SIG-M5 (cell line): ENCODE measurements at regions not wholly inside any gene's neighbourhood (a gene's known extent, or its start where the extent isn't known, plus 50 kb on each side); places are given as distances from the start of the nearest gene placed in this dataset.

Experiments
- DNase-seq: peaks from one replicate; lab custom pipeline; 2025; lab: John Stamatoyannopoulos, UW

DNA sequence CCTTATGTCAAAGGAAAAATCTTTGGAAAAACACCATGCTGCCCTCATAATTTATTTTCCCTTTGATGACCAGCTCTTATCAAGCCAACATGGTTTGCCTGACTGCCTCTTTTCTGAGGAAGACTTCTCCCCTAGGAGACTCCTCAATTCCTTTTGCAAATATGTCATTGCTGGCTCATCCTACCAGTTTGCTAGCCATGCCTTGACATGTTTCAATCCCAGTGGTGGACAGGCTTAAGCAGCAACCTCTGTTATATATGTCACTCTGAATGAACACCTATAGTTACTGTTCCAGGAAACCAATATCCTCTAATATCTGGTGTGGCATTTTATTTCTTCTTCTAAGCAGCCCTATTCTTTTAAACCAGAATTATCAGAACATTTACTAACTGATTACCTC is 615.8 kb downstream of the HTR1A start:
- DNase-seq, result no peak

DNA sequence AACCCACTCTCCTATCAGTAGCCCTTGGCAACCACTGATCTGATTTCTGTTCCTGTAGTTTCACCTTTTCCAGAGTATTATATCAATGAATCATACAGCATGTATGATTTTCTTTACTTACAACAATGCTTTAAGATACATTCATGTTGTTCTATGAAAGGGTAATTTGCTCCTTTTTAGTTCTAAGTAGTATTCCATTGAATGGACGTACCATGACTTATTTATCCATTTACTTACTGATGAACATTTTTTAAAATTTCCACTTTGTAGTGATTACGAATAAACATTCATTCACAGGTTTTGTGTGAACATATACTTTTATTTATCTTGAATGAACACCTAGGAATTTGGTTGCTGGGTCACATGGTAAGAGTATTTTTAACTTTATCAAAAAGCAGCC is 620.8 kb downstream of the HTR1A start:
- DNase-seq, result no peak

DNA sequence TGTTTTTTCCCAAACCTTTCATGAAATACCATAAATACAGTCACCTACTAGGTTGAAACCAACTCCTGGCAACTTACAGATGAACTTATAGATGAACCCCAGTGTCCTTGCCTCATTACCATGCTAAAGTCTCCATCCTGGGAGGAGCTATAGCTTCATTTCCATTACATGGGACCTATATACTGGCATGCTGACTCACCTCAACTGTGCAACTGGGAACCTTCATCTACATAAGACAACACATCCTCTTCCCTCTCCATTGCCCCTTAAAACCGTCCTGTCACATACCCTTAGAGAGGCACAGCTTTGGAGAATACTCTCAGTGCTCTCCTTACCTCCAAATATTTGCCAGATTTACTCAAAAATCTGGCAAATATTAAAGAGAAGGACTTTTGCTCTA is 638.3 kb downstream of the HTR1A start:
- DNase-seq, result no peak

DNA sequence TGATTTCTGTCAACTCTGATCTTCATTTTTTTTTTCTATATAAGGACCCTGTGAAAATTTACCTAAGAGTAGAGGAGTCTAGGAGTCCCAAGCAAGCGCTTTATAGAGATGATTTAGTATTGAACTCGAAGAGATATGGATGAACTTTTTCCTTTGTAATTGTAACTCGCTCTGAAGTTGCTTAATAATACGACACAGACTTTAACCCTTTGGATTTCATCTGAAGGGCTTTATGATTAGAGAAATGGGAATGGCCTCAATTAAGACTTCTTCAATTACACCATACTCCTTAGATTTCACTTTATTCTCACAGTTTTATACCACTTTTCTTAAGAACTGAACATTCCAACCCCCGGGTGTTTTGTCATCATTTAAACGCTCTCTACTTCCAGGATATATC is 647.7 kb downstream of the HTR1A start:
- no peak for DNase-seq

DNA sequence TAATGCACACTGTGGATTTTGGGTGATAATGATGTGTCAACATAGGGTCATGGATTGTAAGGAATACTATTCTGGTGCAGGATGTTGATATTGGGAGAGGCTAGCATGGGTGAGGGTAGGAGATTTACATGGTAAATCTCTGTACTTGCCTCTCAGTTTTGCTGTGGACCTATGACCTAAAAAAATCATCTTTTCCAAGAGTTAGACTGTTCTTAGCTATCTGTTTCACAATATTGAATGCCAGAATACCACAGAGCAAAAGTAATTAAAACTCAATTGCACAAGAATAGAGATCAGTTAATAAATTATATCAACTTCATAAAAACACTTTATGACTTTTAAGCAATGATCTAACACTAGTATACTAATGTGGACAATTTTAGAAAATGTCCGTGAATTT is 651.6 kb downstream of the HTR1A start:
- DNase-seq, result no peak

DNA sequence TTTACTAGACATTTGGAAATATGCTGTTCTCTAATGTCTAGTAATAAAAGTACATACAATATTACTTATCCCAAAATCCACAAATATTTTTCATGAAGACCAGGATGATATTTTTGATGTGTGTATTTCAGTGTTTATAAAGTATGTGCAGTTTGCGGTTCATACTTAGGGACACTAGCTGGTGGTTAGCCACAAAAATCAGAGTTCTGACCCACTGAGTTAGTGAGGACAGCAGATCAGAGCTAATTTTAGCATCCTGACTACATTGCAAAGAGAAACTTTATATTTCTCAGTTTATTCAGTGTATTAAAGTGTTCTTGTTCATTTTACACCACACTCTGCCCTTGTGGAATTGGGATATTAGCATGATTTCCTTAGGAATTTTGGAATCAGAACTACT is 655.3 kb downstream of the HTR1A start:
- DNase-seq, result no peak

DNA sequence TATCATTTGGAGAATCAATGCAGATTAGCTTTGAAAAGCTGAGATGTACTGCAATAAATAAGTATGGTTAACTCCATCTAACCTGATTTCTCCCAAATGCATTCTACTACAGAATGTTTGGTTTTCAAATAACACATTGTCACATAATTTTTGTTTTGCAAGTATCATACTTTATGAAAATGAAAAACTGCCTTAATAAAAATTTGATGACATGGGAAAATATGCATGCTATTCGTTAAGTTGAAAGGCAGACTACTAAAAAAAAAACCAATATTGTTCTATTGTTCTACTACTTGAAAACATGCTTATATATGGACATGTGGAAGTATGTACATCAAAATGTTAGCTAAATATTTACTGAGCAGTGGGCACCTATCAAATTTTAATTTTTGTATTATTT is 668.9 kb downstream of the HTR1A start:
- no peak for DNase-seq

DNA sequence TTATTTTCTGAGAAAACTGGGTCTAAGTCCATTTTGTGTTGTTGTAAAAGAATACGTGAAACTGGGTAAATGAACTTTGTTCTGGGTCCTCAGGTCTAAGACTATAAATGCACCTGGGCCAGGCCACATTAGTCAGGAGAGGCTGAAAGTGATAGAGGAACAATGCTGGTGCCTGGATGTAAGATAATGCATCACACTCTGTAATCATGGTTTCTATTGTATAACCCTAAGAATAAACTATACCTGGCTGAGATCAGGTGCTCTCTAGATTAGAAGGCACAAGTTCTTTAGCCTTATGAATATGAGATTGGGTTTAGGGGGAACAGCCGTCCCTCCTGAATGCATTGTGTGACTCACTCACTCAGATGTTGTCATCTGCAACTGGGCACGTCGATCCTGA is 675.5 kb downstream of the HTR1A start:
- DNase-seq, result no peak

DNA sequence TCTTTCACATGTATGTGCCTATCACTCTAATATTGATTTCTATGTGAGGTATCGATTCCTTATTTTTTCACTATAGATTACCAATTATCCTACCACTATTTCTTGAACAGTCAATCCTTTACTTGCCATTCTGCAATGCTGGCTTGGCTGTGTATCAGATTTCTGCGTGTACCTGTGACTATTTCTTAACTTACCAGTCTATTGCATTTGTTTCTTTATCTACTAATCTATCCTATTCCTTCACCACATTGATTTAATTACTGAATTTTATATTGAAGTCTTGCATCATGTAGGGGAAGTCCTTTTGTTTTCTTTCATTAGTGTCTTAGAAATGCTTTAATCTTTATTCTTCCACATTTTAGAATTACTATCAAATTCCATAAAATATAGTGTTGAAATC is 684.8 kb downstream of the LRRC70 start:
- no peak for DNase-seq

DNA sequence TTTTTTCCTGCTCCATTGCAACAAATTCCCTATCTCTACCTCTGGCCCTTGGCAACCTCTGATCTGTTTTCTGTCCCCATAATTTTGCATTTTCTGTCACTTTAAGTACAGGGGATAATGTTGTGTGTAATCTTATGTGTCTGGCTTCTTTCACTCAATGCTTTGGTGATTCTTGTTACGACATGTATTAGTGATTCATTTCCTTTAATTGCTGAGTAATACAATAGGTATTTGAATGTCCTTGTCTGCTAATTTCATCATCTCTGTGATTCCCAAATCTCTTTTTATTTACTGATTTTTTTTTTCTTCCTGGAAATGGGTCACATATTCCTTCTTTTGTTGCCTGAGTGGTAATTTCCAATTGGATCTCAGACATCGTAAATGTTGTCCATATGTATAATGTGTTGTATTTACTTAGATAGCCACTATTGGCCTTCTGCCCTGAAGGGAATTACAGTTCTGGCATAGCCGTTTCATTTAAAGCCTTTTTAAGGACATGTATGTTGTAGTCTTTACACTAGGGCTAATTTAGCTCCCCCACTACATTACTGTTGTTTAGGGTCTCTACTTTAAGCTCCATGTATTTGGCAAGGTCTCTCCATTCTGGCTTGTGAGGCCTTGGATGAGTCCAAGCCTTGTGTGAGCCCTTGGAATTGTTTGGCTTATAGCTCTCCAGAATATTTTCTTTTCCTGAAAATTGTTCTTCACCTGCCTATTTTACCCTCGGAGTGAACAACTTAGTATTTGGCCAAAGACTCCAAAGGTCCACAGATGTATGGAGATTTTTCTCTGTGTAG is 683.8 kb downstream of the LRRC70 start:
- no peak for DNase-seq

DNA sequence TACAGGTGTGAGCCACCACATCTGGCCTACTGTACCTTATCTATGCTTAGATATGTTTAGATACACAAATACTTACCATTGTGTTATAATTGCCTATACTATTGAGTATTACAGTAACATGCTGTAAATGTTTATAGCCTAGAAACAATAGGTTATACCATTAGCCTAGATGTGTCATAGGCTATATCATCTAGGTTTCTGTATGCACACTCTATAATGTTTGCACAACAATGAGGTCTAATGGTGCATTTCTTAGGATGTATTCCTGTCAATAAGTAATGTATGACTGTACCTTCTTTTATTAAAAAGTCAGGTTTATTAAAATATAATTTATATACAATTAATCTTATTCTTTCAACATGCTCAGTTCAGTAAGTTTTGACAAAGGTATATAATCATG is 683.1 kb downstream of the LRRC70 start:
- DNase-seq, result no peak

DNA sequence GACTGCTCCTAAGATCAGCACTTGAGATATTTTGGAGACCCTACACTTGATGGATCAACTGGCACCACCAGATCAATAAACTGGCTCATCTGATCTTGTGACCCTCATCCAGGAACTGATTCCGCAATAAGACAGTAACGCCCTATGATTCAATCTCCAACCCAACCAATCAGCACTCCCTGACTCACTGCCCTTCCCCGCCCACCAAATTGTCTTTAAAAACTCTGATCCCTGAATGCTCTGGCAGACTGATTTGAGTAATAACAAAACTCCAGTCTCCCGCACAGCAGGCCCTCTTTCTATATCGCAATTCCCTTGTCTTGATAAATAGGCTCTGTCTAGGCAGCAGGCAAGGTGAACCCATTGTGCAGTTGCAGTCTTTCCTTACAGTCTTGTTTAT is 677.0 kb downstream of the LRRC70 start:
- DNase-seq, result no peak

DNA sequence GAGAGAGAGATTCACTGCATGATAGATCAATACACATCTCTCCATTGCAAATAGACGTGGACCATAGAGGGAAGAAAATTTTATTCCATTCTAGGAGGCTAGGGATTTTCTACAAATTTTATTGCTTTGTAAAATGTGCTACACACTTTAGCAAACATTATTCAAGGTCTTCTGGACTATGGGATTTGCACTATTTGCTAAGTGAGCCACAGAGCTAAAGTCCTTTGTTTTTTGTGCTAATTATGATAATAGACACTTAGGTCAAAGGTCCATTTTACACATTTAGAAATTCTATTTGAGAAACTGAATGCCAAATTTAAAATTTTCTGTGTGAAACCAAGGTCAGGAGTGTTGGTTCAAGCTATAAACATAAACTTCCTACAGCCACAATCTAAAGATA is 672.3 kb downstream of the LRRC70 start:
- DNase-seq, result no peak

DNA sequence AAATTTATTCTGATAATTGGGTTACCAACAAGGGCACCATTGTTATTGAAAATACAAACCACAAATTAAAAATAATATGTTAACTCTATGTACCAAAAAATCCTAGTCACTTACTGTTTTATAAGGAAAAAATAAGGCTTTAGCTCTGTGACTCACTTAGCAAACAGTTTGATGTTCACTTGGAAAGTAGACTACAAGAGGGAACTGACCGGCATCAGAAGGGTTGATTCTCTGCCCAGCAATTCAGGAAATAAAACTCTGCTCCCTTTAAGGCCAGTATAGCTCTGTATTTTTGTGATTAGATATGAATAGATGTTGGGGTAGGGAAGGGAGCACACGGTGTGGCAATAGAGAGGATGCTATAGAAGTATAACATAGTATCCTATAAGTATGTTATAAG is 671.3 kb downstream of the LRRC70 start:
- no peak for DNase-seq

DNA sequence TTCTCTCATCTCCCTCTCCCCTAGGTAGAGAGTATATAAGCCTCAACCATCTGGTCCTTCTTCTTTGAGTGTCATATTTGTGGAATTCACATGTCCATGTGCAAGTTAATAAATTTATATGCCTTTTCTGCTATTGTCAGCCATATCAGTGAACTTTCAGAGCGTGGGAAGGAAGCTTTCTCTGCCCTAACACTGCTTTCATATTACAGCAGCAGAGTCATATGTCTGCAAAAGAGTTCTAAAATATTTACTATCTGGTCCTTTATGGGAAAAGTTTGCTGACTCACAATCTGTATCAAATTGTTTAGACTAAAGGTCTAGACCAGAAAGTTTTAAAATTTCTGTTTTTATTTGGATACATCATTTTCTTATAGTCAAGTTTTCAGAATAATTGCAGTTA is 669.0 kb downstream of the LRRC70 start:
- DNase-seq, result no peak

DNA sequence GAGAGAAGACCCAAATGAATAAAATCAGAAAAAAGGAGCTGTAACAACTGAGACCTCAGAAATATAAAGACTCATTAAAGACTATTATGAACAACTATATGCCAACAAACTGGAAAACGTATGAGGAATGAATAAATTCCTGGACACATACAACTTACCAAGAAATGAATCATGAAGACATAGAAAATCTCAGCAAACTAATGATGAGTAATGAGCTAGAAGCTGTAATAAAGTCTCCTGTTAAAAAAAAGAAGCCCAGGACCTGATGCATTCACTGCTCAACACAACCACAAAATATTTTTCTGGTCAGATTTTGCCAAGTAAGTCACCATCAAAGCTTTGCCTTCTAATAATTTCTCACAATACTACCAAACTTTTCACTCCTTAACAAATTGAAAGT is 666.7 kb downstream of the LRRC70 start:
- DNase-seq, result no peak

DNA sequence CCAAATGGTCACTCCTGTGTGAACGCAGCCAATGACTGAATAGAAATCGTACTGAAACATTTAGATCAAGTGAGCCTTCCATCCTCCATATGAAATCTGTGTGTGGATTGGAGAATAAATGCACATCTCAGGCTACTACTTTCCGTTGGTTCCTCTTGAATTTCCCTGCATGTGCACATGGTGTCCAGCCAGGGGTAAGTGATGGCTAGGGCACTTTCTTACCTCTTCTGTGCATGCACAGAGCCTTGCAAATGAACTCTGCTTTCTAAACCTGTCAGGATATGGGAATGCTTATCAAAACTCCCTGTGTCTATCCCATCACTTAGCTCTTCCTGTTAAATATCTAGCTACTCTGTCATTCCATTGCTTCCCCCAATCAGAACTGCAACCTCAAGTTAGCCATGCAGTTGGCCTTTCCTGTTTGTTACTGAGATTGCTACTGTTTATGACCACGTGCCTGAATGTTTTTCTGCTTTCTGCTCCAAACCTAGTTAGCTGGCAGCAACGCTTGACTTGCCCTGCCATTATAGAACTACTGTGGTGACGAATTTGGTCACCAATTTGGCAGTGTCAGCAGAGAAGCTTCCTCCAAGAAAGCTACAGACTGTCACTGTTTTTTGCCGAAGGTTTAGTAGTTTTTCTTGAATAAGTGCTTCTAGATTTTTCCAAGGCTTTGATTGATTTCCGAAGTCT is 661.6 kb downstream of the LRRC70 start:
- DNase-seq, result no peak

DNA sequence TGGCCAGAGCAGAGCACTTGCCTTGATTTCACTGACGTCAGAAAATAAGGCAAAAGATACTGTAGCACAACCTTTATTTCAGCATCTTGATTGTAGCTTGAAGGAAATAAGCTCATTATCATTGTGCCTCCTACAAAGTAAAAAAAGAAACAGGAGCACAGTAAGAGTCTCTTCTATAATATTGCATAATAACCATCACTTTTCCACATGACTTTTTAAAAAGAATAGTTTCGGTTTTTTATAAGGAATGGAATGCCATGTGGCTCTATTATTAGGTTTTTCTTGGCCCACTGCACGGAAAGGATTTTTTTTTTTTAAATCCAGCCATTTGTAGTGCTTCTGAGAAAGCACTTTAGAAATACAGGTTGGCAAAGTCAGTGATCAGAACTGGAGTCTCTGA is 655.3 kb downstream of the LRRC70 start:
- no peak for DNase-seq

DNA sequence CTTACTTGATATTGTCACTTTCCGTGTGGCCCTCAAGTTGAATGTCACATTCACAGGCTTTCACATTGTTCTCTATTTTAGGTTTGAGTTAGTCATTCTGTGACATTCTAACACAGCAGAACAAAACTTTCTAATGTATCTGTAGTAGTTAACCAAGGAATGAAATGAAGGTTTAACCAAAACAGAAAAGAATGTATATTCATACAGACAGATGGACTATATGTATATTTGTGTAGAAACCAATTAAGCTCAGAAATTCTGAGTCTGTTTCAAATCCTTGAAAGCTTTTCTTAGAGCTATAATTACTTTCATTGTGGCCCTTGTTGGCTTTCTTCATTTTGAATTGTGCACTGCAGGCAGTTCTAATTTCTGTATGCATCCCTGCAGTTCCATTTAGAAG is 654.7 kb downstream of the LRRC70 start:
- no peak for DNase-seq

DNA sequence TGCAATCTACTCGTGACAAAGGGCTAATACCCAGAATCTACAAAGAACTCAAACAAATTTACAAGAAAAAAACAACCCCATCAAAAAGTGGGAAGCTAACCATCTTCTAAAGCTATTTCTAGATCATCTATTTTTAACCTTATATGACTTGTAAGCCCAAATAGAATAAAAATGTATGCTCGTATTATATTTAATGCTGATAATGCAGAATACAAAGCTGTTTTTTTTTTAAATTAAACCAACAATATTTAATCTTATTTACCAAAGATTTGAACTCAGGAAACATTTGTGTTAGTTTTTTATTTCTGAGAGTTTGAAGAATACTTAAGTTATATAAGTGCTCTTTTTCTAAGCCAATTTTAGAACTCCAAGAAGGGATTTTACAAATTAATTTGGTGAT is 652.1 kb downstream of the LRRC70 start:
- no peak for DNase-seq

DNA sequence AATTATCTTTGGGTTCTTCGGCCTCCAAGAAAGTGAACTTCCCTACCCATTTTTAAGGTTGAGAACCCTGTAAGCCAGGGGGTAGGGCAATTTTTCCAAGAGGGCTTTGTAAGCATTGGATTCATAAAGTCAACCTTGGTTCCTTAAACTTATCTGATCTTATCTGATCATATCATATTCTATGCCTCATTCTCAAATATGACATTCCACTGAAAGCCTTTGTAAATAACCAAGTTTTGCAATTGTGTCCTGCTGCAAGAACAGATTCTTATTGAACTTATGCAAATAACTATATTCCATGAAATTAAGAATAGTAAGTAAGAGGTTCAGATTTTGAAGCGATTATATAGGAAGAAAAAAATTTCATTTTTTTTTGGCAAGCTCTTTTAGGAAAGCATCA is 649.5 kb downstream of the LRRC70 start:
- no peak for DNase-seq

DNA sequence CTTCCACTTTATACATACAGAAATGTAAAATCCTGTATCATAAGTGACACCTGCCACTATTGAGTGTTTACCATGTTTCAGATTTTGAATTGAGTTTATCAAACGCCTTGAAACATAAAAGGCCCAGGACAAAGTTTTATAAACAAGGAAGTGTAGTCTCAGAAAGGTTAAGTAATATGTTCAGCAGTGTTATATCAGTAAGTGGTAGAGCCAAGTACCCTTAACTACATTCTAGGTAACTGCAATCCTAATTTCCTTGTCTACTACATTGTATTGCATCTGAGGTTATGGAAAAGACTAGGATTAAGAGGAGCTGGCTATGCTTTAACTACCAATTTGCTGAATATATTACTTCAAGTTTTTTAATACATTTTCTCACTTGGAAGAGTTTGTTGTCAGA is 641.6 kb downstream of the LRRC70 start:
- no peak for DNase-seq

DNA sequence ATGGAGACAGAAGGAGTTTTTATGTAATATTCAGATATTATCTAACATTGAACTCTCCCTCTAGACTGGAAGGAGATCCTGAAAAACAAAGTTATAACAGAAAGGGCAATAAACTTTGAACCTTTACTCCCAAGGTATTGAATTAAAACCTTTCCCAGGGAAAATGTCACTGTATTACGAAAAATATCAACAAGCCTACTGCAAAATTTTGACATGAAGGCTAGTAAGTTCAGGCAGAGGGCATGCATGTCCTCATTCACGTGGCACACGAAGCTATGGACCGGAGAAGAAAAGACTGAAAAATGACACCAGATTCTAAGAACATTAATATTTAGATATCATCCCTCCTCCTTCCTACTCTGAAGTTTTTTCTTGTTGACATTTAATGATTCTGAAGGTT is 638.8 kb downstream of the LRRC70 start:
- no peak for DNase-seq

DNA sequence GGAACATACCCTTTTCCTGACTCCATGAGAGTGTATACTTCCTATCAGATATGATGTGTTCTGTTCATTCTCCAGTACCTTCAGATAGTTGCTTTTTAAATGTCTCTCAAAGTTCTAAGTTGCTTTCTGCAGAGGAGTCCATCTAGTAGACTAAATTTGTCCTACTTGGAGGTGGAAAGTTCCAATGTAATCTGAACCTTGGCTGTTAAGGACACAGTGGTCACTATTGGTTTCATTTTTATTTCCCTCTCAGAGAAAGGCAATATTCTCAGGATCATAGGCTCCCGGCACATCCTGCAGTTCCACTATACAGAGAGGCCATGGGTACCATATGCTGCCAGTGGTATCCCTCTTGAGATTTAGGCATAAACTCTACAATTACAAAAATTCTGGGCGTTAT is 634.6 kb downstream of the LRRC70 start:
- no peak for DNase-seq
